Neural cell (in vitro differentiated cells): ENCODE measurements at regions not wholly inside any gene's neighbourhood (a gene's known extent, or its start where the extent isn't known, plus 50 kb on each side); places are given as distances from the start of the nearest gene placed in this dataset.

ENCODE experiments used
- H2AFZ ChIP-seq: fragments of 200-600, 300-800 bp; sonication (generic), shearing (Covaris generic); 2 replicates; pipeline ENCODE4 v1.6.0; 2014; ENCODE audit warnings: low read depth, mild to moderate bottlenecking, antibody characterized with exemption, low read length, moderate library complexity
- H3F3A ChIP-seq: fragments of 200-600 bp; shearing (Covaris generic); 2 replicates; pipeline ENCODE4 v1.6.1; 2016; ENCODE audit warnings: mild to moderate bottlenecking, moderate library complexity, mixed read lengths, antibody characterized with exemption, low read length; ENCODE audit not compliant: insufficient read depth, poor library complexity, severe bottlenecking
- H3K27ac ChIP-seq: fragments of 200-600, 300-800 bp; sonication (generic), shearing (Covaris generic); 2 replicates; pipeline ENCODE4 v1.5.1; 2014; ENCODE audit warnings: mild to moderate bottlenecking, low read length, moderate library complexity
- H3K27me3 ChIP-seq: fragments of 300-800, 200-600 bp; sonication (generic), shearing (Covaris generic); 2 replicates; pipeline ENCODE4 v1.6.0; 2014; ENCODE audit warnings: mild to moderate bottlenecking, low read depth, low read length, moderate library complexity; ENCODE audit not compliant: insufficient read depth
- H3K36me3 ChIP-seq: fragments of 300-800, 200-600 bp; sonication (generic), shearing (Covaris generic); 2 replicates; pipeline ENCODE4 v1.5.1; 2014; ENCODE audit warnings: mild to moderate bottlenecking, antibody characterized with exemption, low read length, moderate library complexity; ENCODE audit not compliant: insufficient read depth
- H3K4me2 ChIP-seq: fragments of 300-800, 200-600 bp; sonication (generic), shearing (Covaris generic); 2 replicates; pipeline ENCODE4 v1.6.0; 2014; ENCODE audit warnings: mild to moderate bottlenecking, low read length
- H3K4me3 ChIP-seq: fragments of 300-800, 200-600 bp; sonication (generic), shearing (Covaris generic); 2 replicates; pipeline ENCODE4 v1.5.1; 2014; ENCODE audit warnings: mild to moderate bottlenecking, low read length, moderate library complexity
- H3K79me2 ChIP-seq: fragments of 200-600 bp; shearing (Covaris generic); replicated peaks from 2 replicates; pipeline ENCODE4 v1.6.0; 2014; ENCODE audit warnings: mild to moderate bottlenecking, low read length, moderate library complexity; ENCODE audit not compliant: insufficient read depth
- H3K9ac ChIP-seq: fragments of 300-800, 200-600 bp; sonication (generic), shearing (Covaris generic); 2 replicates; pipeline ENCODE4 v1.6.1; 2016; ENCODE audit warnings: mild to moderate bottlenecking, low read length, mixed read lengths
- H3K9me2 ChIP-seq: fragments of 200-600 bp; shearing (Covaris generic); 2 replicates; pipeline ENCODE4 v1.6.1; 2016; ENCODE audit warnings: mild to moderate bottlenecking, low read length, mixed read lengths; ENCODE audit not compliant: insufficient read depth
- H3K9me3 ChIP-seq: fragments of 200-600, 300-800 bp; sonication (generic), shearing (Covaris generic); 2 replicates; pipeline ENCODE4 v1.6.1; 2016; ENCODE audit warnings: mild to moderate bottlenecking, mixed run types, low read length, moderate library complexity, mixed read lengths
- H4K20me1 ChIP-seq: fragments of 200-600 bp; shearing (Covaris generic); 2 replicates; pipeline ENCODE4 v1.6.1; 2016; ENCODE audit warnings: mild to moderate bottlenecking, mixed run types; ENCODE audit not compliant: insufficient read depth
- CTCF ChIP-seq: fragments of 450-650 bp; IDR thresholded peaks from 2 replicates; pipeline ENCODE4 v1.5.1; 2014; ENCODE audit warnings: antibody characterized with exemption, mild to moderate bottlenecking, moderate library complexity; ENCODE audit not compliant: poor library complexity, severe bottlenecking
- EP300 ChIP-seq: fragments of 450-650 bp; conservative IDR thresholded peaks from 2 replicates; pipeline ENCODE4 v1.6.1; 2014; ENCODE audit warnings: antibody characterized with exemption, mild to moderate bottlenecking, moderate library complexity; ENCODE audit not compliant: poor library complexity, severe bottlenecking
- EZH2 ChIP-seq: fragments of 200-600, 300-800 bp; shearing (Covaris generic), sonication (generic); IDR thresholded peaks from 2 replicates; pipeline ENCODE4 v1.6.1; 2014; ENCODE audit warnings: antibody characterized with exemption, low read length, borderline replicate concordance, mild to moderate bottlenecking; ENCODE audit not compliant: insufficient read depth, poor library complexity, severe bottlenecking
- MXI1 ChIP-seq: fragments of 450-650 bp; conservative IDR thresholded peaks from 2 replicates; pipeline ENCODE4 v1.6.1; 2014; ENCODE audit warnings: antibody characterized with exemption, mild to moderate bottlenecking; ENCODE audit not compliant: poor library complexity, severe bottlenecking
- POLR2AphosphoS5 ChIP-seq: IDR thresholded peaks from 2 replicates; pipeline ENCODE4 v1.6.1; 2012
- RAD21 ChIP-seq: fragments of 450-650 bp; conservative IDR thresholded peaks from 2 replicates; pipeline ENCODE4 v1.6.1; 2014; ENCODE audit warnings: antibody characterized with exemption, mild to moderate bottlenecking, moderate library complexity
- REST ChIP-seq: IDR thresholded peaks from 2 replicates; pipeline ENCODE4 v1.6.1; 2012; ENCODE audit warnings: borderline replicate concordance
- SMC3 ChIP-seq: fragments of 450-650 bp; conservative IDR thresholded peaks from 2 replicates; pipeline ENCODE4 v1.6.1; 2014; ENCODE audit warnings: antibody characterized with exemption, mild to moderate bottlenecking, moderate library complexity; ENCODE audit not compliant: poor library complexity
- TAF1 ChIP-seq: IDR thresholded peaks from 2 replicates; pipeline ENCODE4 v1.6.1; 2012; ENCODE audit warnings: low read depth

GRCh38 chr18:41263956-41264355 lies 691.1 kb upstream of the PIK3C3 start:
- Histone ChIP-seq H3K36me3 (no peaks in the 10 kb centered on the region), H3K27me3 (no peaks in the 10 kb centered on the region), H3K4me3 (no peak overlapping the region), H3K9me3 (no peaks in the 10 kb centered on the region), H4K20me1 (no peaks in the 10 kb centered on the region), H3K9me2 (no peaks in the 10 kb centered on the region), H3K9ac (no peak overlapping the region), H3K79me2 (no peaks in the 10 kb centered on the region), H3F3A (no peaks in the 10 kb centered on the region), H3K4me2 (no peak overlapping the region), H2AFZ (no peak overlapping the region), H3K27ac (no peak overlapping the region)
- no peak for TF ChIP-seq EP300
- no peak for TF ChIP-seq SMC3

GRCh38 chr18:41262688-41263087 lies 692.3 kb upstream of the PIK3C3 start:
- H3K27me3 ChIP-seq: no peaks in the 10 kb centered on the region
- H3K9me2 ChIP-seq: no peaks in the 10 kb centered on the region
- no peaks in the 10 kb centered on the region for H3K79me2 ChIP-seq
- no peak overlapping the region for H3K4me2 ChIP-seq
- no peaks in the 10 kb centered on the region for H4K20me1 ChIP-seq
- no peak for TF ChIP-seq MXI1
- TF ChIP-seq CTCF: no peak
- no peak for TF ChIP-seq SMC3
- peak; percentile 66 for TF ChIP-seq POLR2AphosphoS5
- TF ChIP-seq EP300: peak; percentile 73
- no peak for TF ChIP-seq RAD21
- no peaks in the 10 kb centered on the region for H3F3A ChIP-seq
- H3K27ac ChIP-seq: peak overlapping the region; percentile 69
- peak overlapping the region; percentile 8 for H3K4me3 ChIP-seq
- H3K36me3 ChIP-seq: no peaks in the 10 kb centered on the region
- no peaks in the 10 kb centered on the region for H3K9me3 ChIP-seq
- H2AFZ ChIP-seq: no peak overlapping the region
- H3K9ac ChIP-seq: no peak overlapping the region

GRCh38 chr18:41244591-41245037 lies 710.4 kb upstream of the PIK3C3 start:
- no peaks in the 10 kb centered on the region for H3K36me3 ChIP-seq
- TF ChIP-seq CTCF (no peak), SMC3 (no peak), MXI1 (no peak), POLR2AphosphoS5 (no peak), TAF1 (no peak), EZH2 (no peak), EP300 (no peak), REST (no peak), RAD21 (no peak)
- H3K9me2 ChIP-seq: no peaks in the 10 kb centered on the region
- no peaks in the 10 kb centered on the region for H4K20me1 ChIP-seq
- no peaks in the 10 kb centered on the region for H3K27me3 ChIP-seq
- H3K9me3 ChIP-seq: no peaks in the 10 kb centered on the region
- H3K27ac ChIP-seq: no peak overlapping the region
- no peak overlapping the region for H3K9ac ChIP-seq
- H3K4me2 ChIP-seq: no peak overlapping the region
- no peaks in the 10 kb centered on the region for H3F3A ChIP-seq
- H3K4me3 ChIP-seq: no peak overlapping the region
- H3K79me2 ChIP-seq: no peaks in the 10 kb centered on the region
- H2AFZ ChIP-seq: no peak overlapping the region
